ENCODE measurements at regions not wholly inside any gene's neighbourhood (a gene's known extent, or its start where the extent isn't known, plus 50 kb on each side); places are given as distances from the start of the nearest gene placed in this dataset.

DNA sequence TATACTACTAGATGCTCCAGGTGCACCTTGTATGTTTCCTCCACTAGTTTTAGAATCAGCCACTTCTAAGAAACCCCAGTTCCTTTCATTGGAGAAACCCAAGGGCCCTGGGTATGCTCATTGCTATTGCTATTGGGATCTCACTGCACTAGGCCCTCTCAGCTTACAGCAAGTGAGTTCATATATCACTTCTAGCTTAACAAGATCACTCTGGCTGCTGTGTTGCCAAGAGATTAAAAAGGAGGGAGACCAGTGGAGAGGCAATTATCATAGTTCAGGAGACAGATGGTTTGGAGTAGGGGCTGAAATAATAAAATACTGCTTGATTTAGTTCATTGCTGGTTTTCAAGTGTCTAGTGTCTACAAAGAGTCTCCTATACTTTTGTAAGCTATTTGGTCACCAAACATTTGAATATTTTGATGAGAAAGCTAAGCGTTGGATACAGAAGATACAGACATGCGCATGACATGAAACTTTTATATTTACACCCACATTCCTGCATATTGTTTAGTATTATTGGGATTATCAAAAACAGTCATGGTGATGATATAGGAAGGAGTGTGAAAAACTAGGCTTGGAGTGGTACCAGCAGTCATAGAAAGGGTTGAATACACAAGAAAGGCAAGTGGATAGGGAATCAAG, 671.9 kb downstream of the ADGRL2 start:
- TF ChIP-seq POLR2A (IDR thresholded peaks at IDR 0.05) = no peak
- TF ChIP-seq, protein P1, sequence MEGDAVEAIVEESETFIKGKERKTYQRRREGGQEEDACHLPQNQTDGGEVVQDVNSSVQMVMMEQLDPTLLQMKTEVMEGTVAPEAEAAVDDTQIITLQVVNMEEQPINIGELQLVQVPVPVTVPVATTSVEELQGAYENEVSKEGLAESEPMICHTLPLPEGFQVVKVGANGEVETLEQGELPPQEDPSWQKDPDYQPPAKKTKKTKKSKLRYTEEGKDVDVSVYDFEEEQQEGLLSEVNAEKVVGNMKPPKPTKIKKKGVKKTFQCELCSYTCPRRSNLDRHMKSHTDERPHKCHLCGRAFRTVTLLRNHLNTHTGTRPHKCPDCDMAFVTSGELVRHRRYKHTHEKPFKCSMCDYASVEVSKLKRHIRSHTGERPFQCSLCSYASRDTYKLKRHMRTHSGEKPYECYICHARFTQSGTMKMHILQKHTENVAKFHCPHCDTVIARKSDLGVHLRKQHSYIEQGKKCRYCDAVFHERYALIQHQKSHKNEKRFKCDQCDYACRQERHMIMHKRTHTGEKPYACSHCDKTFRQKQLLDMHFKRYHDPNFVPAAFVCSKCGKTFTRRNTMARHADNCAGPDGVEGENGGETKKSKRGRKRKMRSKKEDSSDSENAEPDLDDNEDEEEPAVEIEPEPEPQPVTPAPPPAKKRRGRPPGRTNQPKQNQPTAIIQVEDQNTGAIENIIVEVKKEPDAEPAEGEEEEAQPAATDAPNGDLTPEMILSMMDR (IDR thresholded peaks at IDR 0.05) = no peak

Measured in right lobe of liver (tissue), 4 donors.